Fibroblast of pulmonary artery (primary cell): ENCODE measurements at regions not wholly inside any gene's neighbourhood (a gene's known extent, or its start where the extent isn't known, plus 50 kb on each side); places are given as distances from the start of the nearest gene placed in this dataset.

ENCODE experiments used
- DNase-seq: peaks from one replicate; pipeline ENCODE4 v3.0.0-alpha.2; 2010; ENCODE audit warnings: low read depth
- H3K4me3 ChIP-seq: replicated peaks from 2 replicates; pipeline ENCODE4 v1.5.1; 2011; ENCODE audit warnings: low read depth, mild to moderate bottlenecking, control low read depth, low read length, moderate library complexity
- TF ChIP-seq, protein P1 (sequence below): IDR thresholded peaks from 2 replicates; pipeline ENCODE4 v1.5.1; 2011; ENCODE audit warnings: mild to moderate bottlenecking, control low read depth, low read length, inconsistent platforms; ENCODE audit errors: missing control alignments

DNA sequence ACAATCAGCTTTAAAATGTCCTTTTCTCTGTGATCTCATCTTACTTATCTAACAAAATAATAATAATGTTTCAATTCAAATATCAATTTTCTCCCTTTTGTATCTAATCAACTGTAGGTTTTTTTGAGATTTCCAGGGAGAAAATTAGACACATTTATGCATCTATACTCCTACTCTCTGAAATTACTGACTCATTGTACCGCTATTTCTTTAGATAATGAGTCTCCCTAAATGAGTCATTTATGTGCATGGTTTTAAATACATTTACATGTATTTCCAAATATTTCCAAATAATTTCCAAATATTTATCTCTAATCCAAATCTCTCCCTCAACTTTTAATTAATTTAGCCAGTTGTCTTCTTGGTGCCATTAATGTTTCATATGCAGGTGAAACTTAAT, 621.0 kb downstream of the TECRL start:
- no peak overlapping the region for H3K4me3 ChIP-seq
- TF ChIP-seq, protein P1, sequence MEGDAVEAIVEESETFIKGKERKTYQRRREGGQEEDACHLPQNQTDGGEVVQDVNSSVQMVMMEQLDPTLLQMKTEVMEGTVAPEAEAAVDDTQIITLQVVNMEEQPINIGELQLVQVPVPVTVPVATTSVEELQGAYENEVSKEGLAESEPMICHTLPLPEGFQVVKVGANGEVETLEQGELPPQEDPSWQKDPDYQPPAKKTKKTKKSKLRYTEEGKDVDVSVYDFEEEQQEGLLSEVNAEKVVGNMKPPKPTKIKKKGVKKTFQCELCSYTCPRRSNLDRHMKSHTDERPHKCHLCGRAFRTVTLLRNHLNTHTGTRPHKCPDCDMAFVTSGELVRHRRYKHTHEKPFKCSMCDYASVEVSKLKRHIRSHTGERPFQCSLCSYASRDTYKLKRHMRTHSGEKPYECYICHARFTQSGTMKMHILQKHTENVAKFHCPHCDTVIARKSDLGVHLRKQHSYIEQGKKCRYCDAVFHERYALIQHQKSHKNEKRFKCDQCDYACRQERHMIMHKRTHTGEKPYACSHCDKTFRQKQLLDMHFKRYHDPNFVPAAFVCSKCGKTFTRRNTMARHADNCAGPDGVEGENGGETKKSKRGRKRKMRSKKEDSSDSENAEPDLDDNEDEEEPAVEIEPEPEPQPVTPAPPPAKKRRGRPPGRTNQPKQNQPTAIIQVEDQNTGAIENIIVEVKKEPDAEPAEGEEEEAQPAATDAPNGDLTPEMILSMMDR: no peak
- DNase-seq: peak; percentile 6

DNA sequence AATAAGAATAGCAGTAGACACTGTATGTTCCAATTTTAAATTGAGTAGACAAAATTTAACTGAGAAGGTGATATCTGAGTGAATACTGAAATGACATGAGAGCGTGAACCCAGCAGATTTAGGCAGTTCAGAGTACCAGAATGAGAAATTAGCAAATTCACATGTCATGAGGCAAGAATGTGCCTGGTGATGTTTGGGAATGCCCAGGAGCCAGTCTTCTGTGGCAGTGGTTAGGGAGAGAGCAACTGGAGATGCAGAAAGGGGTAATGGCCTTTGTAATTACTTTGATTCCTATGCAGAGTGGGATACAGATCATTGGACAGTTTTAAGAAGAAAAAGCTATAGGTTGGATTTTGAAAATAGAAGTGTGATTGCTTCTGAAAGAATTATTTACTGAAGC, 621.9 kb downstream of the TECRL start:
- H3K4me3 ChIP-seq: no peak overlapping the region
- DNase-seq: no peak
- TF ChIP-seq, protein P1: no peak

DNA sequence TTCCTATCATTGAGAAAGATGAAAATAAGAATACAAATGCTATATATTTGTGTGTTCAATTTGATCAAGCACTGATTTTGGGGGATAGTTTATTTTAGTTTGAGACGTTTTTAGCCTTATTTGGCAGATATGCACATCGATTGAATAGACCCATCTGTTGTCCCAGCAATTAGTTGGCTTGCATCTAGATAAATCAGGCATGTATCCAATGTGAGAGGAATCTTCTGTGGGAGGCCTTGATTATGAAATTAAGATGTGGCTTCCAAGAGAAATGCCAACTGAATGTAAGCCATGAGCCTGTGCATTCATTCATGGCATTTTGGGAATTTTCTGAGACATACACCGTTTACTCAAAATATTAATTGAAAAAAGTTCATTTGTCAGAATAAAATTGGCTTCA, 623.1 kb downstream of the TECRL start:
- no peak for DNase-seq
- TF ChIP-seq, protein P1: no peak
- H3K4me3 ChIP-seq: no peak overlapping the region

DNA sequence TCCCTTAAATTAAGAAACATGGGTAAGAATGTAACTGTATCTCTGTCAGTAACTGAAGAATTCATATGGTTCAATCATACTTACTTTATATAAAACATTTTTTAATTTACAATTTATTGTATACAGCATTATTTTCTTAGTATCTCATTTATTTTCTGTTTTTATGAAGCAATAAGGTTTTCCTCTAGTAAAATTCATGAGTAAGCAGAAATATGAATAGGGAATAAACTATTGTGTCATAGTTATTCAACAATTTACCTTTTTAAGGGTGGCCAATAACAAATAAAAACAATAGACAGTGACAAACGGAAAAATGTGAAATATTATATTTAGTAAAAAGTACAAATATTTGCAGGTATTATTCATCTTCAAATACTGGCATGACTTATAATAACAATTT, 624.4 kb downstream of the TECRL start:
- DNase-seq: no peak
- H3K4me3 ChIP-seq: no peak overlapping the region
- TF ChIP-seq, protein P1: no peak

DNA sequence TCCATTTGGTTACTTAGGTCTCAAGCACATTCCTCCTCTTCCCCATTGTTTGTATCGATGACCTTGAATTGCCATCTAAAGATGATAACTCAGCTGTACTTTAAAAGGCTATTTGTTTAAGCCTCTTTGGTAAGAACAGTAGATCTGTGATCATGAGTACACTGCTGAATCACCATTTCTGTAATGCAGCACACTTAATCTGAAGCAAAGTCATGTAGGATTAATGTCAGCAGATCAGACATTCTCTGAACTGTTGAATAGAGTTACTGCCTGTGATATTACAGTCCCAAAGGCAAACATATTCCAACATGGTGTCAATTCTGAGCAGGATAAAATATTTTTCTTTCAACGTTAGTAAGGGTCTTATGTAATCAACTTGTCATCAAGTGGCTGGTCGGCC, 631.6 kb downstream of the TECRL start:
- TF ChIP-seq, protein P1: no peak
- no peak overlapping the region for H3K4me3 ChIP-seq
- no peak for DNase-seq

DNA sequence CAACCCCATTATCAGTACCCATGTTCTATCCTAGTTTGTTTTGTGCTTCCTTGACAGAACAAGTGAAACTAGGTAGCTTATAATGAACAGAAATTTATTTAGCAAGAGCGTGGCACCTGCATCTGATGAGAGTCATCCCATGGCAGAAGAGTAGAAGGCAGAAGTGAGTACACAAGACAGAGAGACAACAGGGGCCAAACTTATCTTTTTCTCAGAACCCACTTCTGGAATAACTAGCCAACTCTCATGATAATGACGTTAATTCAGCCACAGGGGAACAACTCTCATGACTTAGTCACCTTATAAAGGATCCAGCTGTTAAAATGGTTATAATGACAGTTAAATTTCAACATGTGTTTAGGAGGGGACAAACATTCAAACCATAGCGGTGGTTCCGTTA, 644.9 kb downstream of the TECRL start:
- TF ChIP-seq, protein P1: no peak
- H3K4me3 ChIP-seq: no peak overlapping the region
- peak; percentile 11 for DNase-seq

DNA sequence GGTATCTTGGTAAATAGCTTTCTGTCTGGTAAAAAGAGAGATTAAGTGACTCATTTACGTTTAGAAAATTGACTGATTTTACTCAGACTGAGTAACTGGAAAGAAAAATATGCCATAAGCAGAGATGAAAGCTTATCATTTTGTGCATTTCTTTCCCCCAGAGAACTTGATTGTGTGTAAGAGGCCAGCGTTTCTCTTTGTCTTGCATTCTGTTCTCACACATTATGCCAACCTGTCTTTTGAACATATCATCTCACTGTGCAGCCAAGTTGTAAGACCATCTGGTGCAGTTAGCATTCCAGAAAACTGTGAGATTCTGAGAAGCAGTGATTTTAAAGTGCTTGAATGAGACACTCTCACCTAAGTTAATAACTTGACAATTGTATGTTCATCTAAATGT, 651.3 kb downstream of the TECRL start:
- DNase-seq: peak; percentile 3
- TF ChIP-seq, protein P1: no peak
- H3K4me3 ChIP-seq: no peak overlapping the region
